DOHH2 (cell line): ENCODE measurements at regions not wholly inside any gene's neighbourhood (a gene's known extent, or its start where the extent isn't known, plus 50 kb on each side); places are given as distances from the start of the nearest gene placed in this dataset.

Experiments
- EZH2phosphoT487 ChIP-seq: fragments of 200-600 bp; sonication (generic); IDR thresholded peaks from 2 replicates; pipeline ENCODE4 v1.6.1; 2017; ENCODE audit warnings: borderline replicate concordance, mild to moderate bottlenecking, antibody characterized with exemption, low read length, moderate library complexity, mixed read lengths
- TF ChIP-seq, protein P1 (sequence below): fragments of 200-600 bp; sonication (generic); IDR thresholded peaks from one replicate; pipeline ENCODE4 v1.5.1; 2014; ENCODE audit warnings: antibody characterized with exemption, mild to moderate bottlenecking, low read depth, low read length; ENCODE audit not compliant: poor library complexity, severe bottlenecking

DNA sequence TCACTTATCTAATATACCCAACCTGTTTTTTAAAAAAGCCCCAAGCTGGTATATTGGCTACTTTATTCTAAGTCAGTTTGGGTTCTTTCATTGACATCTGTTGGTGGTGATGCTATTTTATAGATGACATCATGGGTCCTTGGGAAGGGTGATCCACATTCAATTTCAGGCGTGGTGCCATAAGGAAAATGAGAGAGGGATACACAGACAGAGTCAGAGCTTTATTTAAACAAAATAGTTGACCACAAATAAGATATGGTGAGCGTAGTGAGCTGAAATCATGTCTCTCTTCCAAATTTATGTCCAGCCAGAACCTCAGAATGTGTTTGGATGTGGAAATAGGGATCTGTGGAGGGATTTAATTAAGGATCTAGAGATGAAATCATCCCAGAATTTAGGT is 302.4 kb downstream of the MAT2B start:
- TF ChIP-seq, protein P1, sequence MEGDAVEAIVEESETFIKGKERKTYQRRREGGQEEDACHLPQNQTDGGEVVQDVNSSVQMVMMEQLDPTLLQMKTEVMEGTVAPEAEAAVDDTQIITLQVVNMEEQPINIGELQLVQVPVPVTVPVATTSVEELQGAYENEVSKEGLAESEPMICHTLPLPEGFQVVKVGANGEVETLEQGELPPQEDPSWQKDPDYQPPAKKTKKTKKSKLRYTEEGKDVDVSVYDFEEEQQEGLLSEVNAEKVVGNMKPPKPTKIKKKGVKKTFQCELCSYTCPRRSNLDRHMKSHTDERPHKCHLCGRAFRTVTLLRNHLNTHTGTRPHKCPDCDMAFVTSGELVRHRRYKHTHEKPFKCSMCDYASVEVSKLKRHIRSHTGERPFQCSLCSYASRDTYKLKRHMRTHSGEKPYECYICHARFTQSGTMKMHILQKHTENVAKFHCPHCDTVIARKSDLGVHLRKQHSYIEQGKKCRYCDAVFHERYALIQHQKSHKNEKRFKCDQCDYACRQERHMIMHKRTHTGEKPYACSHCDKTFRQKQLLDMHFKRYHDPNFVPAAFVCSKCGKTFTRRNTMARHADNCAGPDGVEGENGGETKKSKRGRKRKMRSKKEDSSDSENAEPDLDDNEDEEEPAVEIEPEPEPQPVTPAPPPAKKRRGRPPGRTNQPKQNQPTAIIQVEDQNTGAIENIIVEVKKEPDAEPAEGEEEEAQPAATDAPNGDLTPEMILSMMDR: no peak
- TF ChIP-seq EZH2phosphoT487: no peak
